Skeletal muscle tissue (tissue), 3 donors: ENCODE measurements at regions not wholly inside any gene's neighbourhood (a gene's known extent, or its start where the extent isn't known, plus 50 kb on each side); places are given as distances from the start of the nearest gene placed in this dataset.

Experiments used
- H3K27ac ChIP-seq: one replicate; pipeline ENCODE4 v1.7.0; 2013; ENCODE audit warnings: mild to moderate bottlenecking, low read depth, low read length, inconsistent platforms
- H3K27me3 ChIP-seq, 3 donors: one replicate each; pipeline ENCODE4 v1.7.0; 2013; ENCODE audit warnings: low read length in 3 of 3; ENCODE audit not compliant: control insufficient read depth in 3 of 3, insufficient read depth in 3 of 3
- H3K36me3 ChIP-seq, 3 donors: one replicate each; pipeline ENCODE4 v1.7.0; 2013; ENCODE audit warnings: low read length in 3 of 3; ENCODE audit not compliant: control insufficient read depth in 3 of 3, insufficient read depth in 3 of 3
- H3K4me1 ChIP-seq, 3 donors: one replicate each; pipeline ENCODE4 v1.7.0; 2013; ENCODE audit warnings: low read length in 3 of 3, mild to moderate bottlenecking in 3 of 3; ENCODE audit not compliant: control insufficient read depth in 3 of 3, insufficient read depth in 3 of 3
- H3K4me3 ChIP-seq, 3 donors: one replicate each; pipeline ENCODE4 v1.7.0; 2013; ENCODE audit warnings: low read length in 3 of 3
- H3K9ac ChIP-seq, 3 donors: one replicate each; pipeline ENCODE4 v1.7.0; 2013; ENCODE audit warnings: low read length in 3 of 3, mild to moderate bottlenecking in 3 of 3, moderate library complexity in 2 of 3, low read depth in 1 of 3
- H3K9me3 ChIP-seq, 3 donors: one replicate each; pipeline ENCODE4 v1.7.0; 2013; ENCODE audit warnings: low read length in 3 of 3; ENCODE audit not compliant: control insufficient read depth in 3 of 3
- donor health status: Osteomylitis.

DNA sequence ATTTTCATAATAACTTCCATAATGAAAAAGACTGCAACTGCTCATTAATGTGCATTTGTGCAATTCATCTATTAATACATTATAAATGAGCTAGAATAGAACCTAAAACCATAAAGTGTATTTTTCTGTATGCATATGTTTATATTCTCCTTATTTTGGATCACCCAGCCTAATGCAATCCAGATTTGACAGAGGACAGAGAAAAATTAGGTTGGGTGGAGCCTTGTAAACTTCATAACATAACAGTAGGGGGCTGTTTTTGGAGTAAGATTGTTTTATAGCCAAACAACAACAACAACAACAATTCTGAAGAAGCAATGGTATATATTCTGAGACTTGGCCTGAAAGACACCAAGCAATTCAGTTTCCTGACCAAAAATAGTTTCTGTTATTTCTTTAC, 615.3 kb upstream of the SLIT2 start:
- H3K4me1 ChIP-seq, result no peaks in the 10 kb centered on the region
- H3K9me3 ChIP-seq, result no peaks in the 10 kb centered on the region
- H3K4me3 ChIP-seq, result no peak overlapping the region
- no peaks in the 10 kb centered on the region for H3K27me3 ChIP-seq
- H3K9ac ChIP-seq, result no peak overlapping the region
- no peak overlapping the region for H3K27ac ChIP-seq
- no peaks in the 10 kb centered on the region for H3K36me3 ChIP-seq

DNA sequence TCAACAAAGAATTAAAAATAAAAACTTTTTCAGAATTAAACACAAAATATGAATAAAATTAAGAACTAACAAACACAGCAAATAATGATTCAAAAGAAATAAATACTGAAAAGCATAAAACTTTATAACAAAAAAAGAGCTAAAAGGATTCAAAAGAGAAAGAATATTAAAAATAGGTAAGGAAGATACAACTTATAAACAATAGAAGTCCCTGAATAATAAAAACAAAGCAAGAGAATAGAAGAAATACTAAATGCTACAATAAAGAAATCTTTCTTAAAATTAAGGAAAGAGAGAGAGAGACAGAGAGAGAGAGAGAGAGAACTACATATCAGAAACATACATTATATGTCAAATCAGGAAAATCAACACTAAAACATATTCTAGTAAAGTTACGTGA, 619.9 kb upstream of the SLIT2 start:
- no peaks in the 10 kb centered on the region for H3K9me3 ChIP-seq
- no peaks in the 10 kb centered on the region for H3K4me1 ChIP-seq
- no peak overlapping the region for H3K4me3 ChIP-seq
- H3K27me3 ChIP-seq, result no peaks in the 10 kb centered on the region
- no peak overlapping the region for H3K27ac ChIP-seq
- H3K36me3 ChIP-seq, result no peaks in the 10 kb centered on the region
- no peak overlapping the region for H3K9ac ChIP-seq

- no peaks in the 10 kb centered on the region for H3K27me3 ChIP-seq
- no peak overlapping the region for H3K9ac ChIP-seq
- peaks cover 0 to 2% (median 0%) of the 10 kb centered on the region in 3 donors for H3K9me3 ChIP-seq
- H3K36me3 ChIP-seq, result no peaks in the 10 kb centered on the region
- no peak overlapping the region for H3K4me3 ChIP-seq
- no peak overlapping the region for H3K27ac ChIP-seq
- no peaks in the 10 kb centered on the region for H3K4me1 ChIP-seq
These were observed 627.8 kb upstream of the SLIT2 start for GRCh38 chr4:19623866-19624265.

DNA sequence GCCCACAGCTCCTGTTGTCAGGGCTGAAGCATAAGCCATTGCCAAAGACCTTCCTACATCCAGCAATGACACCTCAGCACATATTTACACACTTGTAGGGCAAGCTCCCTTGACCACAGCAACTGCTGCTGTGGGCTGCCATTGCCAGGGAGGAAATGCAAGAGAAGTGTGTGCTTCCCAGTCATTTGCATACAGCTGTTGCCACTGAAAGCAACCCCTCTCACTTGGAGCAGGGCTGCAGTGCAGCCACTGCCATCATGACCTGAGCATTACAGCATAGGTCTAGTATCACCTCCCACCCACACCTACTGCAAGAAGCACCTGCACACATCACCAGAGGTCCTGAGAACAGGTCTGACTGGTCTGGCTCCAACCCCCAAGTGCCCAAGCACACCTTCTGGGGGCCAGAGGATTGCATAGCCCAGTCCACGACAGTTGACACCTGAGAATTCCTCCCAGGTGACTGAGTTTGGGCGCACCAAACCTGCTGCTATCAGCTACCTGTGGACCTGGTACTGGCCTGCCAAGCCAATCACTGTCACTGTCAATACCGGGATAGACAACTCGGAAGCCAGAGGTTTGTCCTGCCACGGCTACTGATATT, 636.5 kb upstream of the SLIT2 start:
- Histone ChIP-seq H3K27me3 (no peaks in the 10 kb centered on the region), H3K27ac (no peak overlapping the region), H3K9me3 (peaks cover 0 to 3% (median 0%) of the 10 kb centered on the region in 3 donors), H3K9ac (no peak overlapping the region), H3K4me3 (no peak overlapping the region), H3K36me3 (no peaks in the 10 kb centered on the region), H3K4me1 (no peaks in the 10 kb centered on the region)

GRCh38 chr4:19614171-19614570, 637.5 kb upstream of the SLIT2 start:
- no peaks in the 10 kb centered on the region for H3K27me3 ChIP-seq
- H3K9me3 ChIP-seq, result peaks cover 0 to 3% (median 0%) of the 10 kb centered on the region in 3 donors
- no peak overlapping the region for H3K4me3 ChIP-seq
- no peak overlapping the region for H3K27ac ChIP-seq
- H3K36me3 ChIP-seq, result no peaks in the 10 kb centered on the region
- no peaks in the 10 kb centered on the region for H3K4me1 ChIP-seq
- no peak overlapping the region for H3K9ac ChIP-seq

GRCh38 chr4:19596342-19596741, 655.4 kb upstream of the SLIT2 start:
- Histone ChIP-seq H3K36me3 (no peaks in the 10 kb centered on the region), H3K27ac (no peak overlapping the region), H3K27me3 (no peaks in the 10 kb centered on the region), H3K4me3 (no peak overlapping the region), H3K9ac (no peak overlapping the region), H3K4me1 (no peaks in the 10 kb centered on the region), H3K9me3 (no peaks in the 10 kb centered on the region)

DNA sequence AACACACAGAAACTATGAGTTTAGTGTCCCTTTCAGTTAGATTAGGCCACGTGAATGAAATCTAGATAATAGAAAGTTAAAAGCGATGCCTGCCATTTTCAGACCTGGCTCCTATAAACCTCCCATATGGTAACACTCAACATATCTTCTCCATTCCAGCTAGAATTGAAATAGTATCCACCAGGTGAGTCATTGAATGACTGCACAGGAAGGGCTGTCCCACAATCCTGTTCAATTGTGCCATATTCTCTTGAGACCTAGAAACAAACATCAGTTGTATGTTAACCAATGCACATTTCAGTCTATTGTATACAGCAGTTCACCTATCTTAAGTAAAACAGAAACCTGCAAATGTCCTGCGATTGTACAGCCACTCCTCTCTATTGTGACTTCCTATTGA, 659.3 kb upstream of the SLIT2 start:
- no peaks in the 10 kb centered on the region for H3K36me3 ChIP-seq
- H3K4me1 ChIP-seq, result no peaks in the 10 kb centered on the region
- H3K4me3 ChIP-seq, result no peak overlapping the region
- H3K9me3 ChIP-seq, result no peaks in the 10 kb centered on the region
- no peak overlapping the region for H3K9ac ChIP-seq
- no peak overlapping the region for H3K27ac ChIP-seq
- H3K27me3 ChIP-seq, result no peaks in the 10 kb centered on the region

GRCh38 chr4:19583827-19584569, 667.7 kb upstream of the SLIT2 start:
- no peaks in the 10 kb centered on the region for H3K27me3 ChIP-seq
- no peak overlapping the region for H3K9ac ChIP-seq
- H3K4me1 ChIP-seq, result no peaks in the 10 kb centered on the region
- no peaks in the 10 kb centered on the region for H3K9me3 ChIP-seq
- H3K36me3 ChIP-seq, result no peaks in the 10 kb centered on the region
- no peak overlapping the region for H3K4me3 ChIP-seq
- H3K27ac ChIP-seq, result no peak overlapping the region

DNA sequence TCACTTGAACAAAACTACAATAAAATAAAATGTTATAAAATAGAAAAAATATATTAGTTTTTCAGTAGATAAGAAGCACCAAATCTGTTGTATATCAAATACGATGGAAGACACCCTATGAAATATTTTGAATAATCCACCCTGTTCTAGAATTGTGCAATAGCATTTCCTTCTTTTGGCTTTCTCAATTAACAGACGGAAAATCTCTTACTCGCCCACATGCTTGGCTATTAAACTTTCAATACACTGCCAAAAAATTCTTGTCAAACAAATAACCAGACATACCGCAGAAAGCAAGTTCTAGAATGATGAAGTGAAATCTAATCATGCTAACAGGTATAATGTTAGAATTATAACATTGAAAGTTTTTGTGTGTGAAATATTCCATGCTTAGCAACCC, 671.6 kb upstream of the SLIT2 start:
- no peaks in the 10 kb centered on the region for H3K9me3 ChIP-seq
- H3K27ac ChIP-seq, result no peak overlapping the region
- no peak overlapping the region for H3K9ac ChIP-seq

DNA sequence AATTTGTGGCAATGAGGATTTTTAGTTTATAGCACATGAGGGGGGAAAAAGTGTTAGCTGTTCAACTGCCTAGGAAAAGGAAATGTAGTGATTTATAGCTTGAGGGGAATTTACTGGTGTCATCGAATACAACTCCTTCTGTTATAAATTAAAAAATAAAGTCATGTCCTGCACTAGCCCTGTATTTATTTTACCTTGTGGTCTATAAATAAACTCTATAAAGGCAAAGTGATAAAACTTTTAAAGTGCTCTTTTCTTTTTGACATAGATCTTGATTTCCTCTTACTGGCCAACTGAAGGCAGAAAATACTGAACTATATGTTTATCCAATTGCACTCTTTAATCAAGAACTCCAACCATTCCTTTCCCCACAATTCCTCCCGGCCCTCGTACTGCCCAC, 672.1 kb upstream of the SLIT2 start:
- Histone ChIP-seq H3K9me3 (no peaks in the 10 kb centered on the region), H3K4me3 (no peak overlapping the region), H3K27me3 (no peaks in the 10 kb centered on the region), H3K9ac (no peak overlapping the region), H3K27ac (no peak overlapping the region), H3K4me1 (no peaks in the 10 kb centered on the region), H3K36me3 (no peaks in the 10 kb centered on the region)

More for the DNA sequence above, 671.6 kb upstream of the SLIT2 start:
- no peaks in the 10 kb centered on the region for H3K4me1 ChIP-seq
- H3K27me3 ChIP-seq, result no peaks in the 10 kb centered on the region
- no peak overlapping the region for H3K4me3 ChIP-seq
- H3K36me3 ChIP-seq, result no peaks in the 10 kb centered on the region
